ENCODE measurements at regions not wholly inside any gene's neighbourhood (a gene's known extent, or its start where the extent isn't known, plus 50 kb on each side); places are given as distances from the start of the nearest gene placed in this dataset.
"Not testable (repeated sequence)": the region's sequence is repeated elsewhere in the genome, so short reads cannot be mapped to it uniquely, and the experiment has no call there.

- not testable (repeated sequence) for DNase-seq (ENCODE audit: low read depth)
Observed at GRCh38 chr10:61818251-61818650, 83.2 kb upstream of the ARID5B start.

DNA sequence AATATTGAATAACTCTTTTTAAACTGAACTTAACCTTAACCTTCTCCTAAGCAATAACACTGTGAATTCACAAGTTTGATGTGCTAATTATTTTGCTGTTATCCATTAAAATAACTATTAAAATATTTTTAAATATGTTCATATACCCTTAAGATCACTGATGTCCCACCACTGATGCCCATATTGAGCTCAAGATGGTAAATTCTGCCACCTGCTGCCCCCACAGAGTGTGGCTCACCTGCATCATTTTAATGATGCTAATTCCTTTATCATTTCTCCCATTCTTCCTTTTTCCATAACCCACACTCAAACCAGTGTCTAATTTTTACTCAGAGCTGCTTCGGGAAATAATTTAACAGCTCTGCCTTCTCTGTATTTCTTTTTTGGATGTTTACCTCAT, 82.3 kb upstream of the ARID5B start:
- DNase-seq (ENCODE audit: low read depth): no peak

DNA sequence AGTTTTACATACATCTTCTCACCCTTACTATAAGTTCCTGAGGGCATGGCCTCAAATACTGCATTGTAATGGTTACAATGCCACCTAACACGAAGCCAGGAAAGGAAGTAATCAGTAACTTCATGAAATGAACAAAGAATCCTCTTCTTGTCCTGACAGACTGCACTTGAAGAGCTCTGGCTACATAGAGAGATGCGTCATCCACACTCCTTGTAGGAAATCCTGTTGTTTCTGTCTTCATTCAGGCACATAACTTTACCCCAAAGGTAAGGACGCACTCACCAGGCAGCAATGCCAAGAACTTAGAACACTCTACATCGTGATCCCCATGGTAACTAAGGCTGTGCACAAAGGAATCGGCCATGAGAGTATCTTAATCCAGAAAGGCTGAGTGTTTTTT, 80.3 kb upstream of the ARID5B start:
- DNase-seq (ENCODE audit: low read depth): no peak

DNA sequence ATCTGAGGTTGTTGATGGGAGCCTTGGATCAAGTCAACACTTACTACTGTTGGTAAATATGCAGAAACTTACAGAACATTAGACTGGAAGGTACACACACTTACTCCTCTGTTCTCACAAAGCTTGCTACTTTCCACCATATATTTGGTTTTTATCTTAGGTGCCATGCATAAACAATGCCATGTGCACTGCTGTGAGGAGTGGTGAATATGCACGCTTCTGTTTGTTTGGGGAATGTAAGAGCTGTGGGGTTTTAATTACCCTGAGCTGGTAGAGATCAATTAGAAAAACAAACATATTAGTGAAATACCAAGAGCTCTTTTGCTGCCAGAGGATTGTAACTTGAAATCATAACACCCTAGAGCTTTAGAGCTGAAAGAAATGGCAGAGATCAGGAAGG, 79.8 kb upstream of the ARID5B start:
- DNase-seq (ENCODE audit: low read depth): no peak

DNA sequence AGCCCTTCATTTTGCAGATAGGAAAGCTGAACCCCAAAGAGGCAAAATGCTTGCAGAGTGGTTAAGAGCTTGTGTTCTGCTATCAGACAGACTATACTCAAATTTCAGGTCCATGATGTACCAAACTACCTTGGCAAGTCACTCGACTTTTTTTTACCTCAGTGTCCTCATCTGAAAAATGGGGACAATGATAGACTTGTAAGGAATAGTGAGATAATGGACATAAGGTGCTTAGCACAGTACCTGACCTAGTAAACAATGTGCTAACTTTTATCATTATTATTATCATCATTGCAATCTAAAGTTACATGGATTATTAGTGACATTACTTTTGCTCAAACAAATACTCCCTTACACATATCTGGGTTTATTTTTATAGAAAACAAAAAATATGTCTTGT, 79.4 kb upstream of the ARID5B start:
- no peak for DNase-seq (ENCODE audit: low read depth)

- DNase-seq (ENCODE audit: low read depth): no peak
Observed at GRCh38 chr10:61822781-61823230, 78.7 kb upstream of the ARID5B start.

DNA sequence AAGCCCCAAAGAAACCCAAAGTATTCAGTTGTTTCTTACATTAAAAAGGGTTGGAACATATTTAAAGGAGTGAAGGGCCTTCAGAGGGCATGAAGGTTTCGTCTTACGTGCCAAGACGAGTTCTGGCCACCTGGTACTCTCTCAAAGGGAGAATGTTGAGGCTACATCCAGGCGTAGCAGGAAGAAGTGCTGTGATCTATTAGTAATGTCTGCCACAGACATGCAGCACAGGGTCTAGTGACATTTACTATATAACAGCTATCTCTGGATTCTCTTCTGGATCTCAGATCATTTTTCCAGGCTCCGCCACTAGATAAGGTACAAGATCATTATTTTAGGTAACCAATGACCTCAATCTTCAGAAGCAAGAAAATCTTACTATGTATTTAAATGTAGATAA, 76.5 kb upstream of the ARID5B start:
- no peak for DNase-seq (ENCODE audit: low read depth)

GRCh38 chr10:61825628-61826027, 75.9 kb upstream of the ARID5B start:
- no peak for DNase-seq (ENCODE audit: low read depth)

DNA sequence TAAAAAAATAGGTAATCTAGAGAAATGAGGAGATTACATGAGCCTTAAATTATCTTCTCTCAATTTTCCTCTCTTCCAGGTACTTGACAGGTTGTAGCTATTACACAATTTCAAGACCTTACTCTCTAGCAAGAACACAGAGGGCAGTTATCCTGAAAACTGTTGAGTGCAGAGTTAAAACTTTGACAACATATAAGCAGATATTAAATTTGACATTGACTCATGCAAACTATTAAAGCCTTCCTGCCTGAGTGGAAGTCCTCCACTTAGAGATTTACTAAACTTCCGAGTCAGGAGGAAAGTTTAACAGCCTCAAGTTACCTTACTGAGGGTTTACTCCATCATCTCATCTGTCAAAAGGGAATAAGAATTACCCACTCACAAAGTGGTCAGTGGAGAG, 73.5 kb upstream of the ARID5B start:
- DNase-seq (ENCODE audit: low read depth): no peak

DNA sequence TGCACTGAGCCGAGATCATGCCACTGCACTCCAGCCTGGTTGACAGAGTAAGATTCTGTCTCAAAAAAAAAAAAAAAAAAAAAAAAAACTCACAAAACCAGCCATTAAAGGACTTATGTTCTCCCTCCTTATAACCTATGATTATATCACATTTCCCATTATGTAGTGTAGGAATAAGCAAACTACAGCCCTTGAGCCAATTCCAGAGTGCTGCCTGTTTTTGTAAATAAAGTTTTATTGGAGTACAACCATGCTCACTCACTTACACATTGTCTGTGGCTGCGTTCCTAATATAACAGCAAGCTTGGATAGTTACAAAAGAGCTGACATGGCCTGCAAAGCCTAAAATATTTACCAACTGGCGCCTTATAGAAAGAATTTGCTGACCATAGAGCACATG, 72.7 kb upstream of the ARID5B start:
- DNase-seq (ENCODE audit: low read depth): no peak

DNA sequence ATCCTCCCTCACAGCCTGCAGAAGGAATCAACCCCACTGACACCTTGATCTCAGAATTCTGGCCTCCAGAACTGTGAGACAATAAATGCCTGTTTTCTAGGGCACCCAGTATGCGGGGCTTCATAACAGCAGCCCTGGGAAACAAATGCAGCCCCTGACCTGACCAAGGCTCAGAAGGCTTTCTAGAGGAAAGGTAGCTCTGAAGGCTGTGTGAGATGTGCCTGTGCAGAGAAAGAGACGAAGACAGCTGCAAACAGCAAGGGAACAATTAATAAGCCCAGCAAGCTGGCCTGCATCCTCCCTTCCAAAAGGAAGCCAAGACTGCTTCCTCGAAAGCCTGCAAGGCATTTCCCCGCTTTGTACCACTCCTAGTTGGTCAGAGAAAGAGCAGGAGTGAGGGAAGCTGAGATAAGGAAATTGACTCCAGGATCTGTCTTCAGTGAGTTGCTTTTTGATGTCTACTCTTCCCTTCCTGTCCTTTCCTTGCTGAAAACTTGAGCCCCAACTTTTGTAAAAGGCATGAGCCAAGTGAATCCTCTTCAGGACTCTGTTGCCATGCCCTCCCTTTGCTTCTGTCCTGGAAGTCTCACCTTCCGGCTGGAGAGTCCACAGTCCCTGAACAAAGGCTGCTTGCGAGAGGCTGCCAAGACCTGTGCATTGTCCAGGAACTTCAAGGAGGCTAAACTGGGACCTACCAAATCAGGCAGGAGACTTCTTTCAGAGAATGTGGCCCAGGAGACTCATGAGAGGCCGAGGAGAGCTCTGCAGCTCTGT, 71.2 kb upstream of the ARID5B start:
- no peak for DNase-seq (ENCODE audit: low read depth)

DNA sequence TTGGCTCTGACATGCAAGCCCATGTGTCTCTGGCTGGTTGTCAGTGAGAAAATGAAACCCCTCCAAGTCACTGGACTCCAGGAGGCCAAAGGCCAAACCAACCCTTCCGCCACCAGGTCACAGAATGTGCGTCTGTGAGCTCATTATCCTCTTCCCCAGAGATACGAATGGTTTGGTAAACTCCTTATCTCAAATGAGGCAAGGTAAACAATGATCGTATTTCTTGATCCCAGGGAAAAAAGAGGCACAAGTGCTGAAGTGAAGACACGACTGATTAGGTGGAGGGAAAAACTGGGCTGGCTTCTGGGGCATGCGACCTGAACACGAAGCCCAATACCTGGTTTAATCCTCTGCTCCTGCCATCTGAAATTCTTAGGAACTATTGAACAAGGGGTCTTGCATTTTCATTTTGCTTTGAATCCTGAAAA, 70.6 kb upstream of the ARID5B start:
- DNase-seq (ENCODE audit: low read depth): no peak

DNA sequence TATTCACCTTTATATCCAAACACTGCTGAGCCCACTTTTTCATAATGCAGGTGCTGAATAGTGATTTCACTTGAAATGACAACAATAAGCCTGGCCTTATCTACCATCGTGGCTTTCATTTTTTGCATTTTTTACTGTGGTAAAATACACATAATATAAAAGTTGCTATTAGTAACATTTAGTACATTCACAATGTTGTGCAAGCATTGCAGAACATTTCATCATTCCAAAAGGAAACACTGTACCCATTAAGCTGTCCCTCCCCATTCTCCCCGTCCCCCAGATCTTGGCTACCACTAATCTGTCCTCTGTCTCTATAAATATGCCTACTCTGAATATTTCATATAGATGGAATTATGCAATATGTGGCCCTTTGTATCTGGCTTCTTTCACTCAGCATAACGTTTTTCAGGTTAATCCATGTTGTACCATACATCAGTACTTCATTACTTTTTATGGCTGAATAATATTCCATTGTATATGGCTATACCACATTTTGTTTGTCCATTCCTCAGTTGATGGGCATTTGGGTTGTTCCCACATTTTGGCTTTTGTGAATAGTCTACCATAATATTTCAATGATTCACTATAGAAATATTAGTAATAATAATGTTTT, 68.5 kb upstream of the ARID5B start:
- DNase-seq (ENCODE audit: low read depth): peak; percentile 41

- no peak for DNase-seq (ENCODE audit: low read depth)
Observed at GRCh38 chr10:61834519-61834918, 67.0 kb upstream of the ARID5B start.

DNA sequence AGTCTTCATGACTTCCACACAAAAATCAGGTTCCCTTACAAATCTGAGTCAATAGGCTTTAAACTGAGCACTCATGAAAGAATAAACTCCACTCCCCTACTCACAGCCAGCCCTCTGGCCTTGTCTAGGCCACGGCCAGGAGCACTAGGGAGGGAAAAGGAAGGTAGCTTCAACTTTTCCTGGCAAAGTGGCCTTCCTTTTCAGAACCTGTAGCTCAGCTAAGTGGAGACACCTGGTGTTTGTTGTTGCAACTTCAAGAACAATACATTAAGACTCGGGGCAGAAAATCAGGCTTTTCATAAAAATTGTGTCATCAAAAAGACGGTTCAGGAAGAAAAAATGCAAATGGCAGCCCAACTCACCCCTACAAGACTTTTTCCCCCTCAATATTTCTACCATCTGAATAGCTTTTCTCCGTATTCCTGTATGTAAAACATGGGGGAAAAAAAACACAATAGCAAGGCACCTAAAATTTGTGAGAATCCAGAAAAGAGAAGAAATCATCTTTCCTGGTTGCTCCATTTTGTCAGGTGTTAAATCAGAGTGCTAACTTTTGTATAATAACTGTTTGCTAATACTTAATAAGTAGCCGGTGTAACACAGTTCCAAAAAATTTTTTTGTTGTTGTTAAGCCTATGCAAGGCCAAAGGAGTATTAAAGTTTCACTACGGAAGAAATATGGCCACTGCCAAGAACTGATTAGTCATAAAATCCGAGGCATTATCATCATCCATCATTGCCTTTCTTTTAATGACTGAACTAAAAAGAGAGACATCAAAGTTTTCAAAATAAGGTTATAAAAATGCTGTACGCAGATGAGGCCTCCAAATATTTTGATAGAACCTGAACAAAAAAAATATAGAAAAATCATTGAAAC, 66.2 kb upstream of the ARID5B start:
- peak; percentile 79 for DNase-seq (ENCODE audit: low read depth)

DNA sequence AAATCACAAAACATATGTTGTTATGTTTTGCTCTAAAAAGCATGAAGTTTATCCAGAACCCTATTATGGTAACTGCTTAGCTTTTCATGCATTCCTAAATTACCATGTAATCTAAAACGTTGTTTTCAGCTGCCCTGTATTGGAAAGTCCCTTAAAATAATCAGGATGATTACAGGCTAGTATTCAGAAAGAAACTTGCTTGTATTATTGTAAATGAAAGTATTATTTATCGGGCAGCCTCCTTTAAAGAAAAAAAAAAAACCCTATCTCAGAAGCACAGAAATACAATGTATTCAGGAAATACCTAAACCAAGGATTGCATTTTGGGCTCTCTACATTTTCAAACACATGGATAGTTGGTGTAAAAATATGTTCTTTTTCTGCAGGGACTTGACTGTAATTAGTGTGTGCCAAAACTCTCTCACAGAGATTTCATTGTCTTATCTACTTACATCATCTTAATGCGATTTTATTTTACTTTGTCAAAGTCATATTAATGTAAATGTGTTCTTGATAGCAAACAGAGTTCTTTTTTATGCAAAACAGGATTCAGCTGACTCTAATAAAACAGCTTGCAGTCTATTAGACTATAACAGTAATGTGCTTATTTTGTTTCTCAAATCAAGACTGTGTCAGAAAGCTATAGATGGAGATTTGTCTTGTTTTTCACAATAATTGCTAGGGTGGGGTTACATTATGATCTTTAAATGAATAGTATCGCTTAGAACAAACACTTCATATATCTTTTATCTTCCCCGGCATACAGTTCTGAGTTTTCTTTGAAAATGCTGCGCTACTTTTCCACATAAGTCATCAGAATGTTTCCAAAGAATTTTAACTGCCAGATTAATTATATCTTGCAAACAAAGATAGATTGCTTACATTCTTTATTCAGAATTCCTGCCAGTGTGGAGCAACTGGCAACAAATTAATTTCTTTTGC, 65.3 kb upstream of the ARID5B start:
- peak; percentile 26 for DNase-seq (ENCODE audit: low read depth)

DNA sequence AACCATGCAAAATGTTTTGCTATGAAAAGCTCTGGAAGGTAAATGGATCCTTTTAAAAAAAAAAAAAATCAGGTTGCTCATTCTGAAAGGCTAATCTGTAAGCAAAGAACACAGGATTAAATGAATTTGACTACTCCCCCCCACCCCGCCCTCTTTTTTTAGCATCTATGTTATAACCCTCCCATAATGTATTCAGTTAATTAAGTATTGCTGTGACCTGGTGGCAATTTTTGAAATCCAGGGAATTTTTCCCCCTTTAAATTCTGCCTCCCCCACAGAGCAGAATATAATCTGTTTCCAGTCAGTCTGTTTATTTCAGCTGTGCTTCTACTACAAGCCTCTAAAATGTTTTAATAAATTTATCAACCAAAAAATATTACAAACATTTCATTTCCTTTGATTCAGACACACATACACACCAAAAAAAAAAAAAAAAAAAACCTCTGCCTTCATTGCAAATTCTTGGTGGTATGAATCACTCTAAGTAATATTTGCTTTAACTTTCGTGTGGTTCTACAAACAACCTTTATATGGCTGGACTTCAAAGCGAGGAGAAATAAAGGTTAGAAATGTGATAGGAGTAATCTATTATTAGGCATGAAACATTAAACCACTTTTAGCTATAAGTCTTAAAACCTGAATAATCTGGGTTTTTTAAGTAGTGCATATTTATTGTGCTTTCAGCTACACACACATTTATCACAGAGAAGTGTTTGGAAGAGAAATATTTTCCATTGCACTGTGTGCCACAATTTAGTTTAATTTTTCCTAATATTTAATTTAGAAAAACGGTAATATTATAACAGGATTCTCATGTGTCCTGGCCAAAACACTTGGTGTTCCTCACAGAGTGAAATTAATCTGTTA, 64.4 kb upstream of the ARID5B start:
- DNase-seq (ENCODE audit: low read depth): no peak

DNA sequence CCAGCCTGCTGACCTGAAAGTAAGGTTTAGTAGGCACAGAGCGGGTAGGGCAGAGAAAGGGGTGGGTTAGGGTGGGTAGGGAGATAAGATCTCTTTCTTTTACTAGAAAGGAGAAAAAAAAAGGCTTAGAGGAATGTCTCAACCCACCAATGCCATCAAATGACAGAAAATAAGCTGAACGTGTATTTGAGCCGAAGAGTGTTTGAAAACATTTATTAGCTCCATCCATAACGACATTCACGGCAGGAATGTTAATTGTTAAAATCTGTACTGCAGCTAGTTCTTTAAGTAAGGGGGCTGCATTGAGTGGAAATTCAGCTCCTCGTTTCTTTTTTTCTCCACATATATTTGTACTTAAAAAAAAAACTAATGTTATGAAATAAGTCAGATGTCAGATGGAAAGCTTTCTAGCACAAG, 63.7 kb upstream of the ARID5B start:
- peak; percentile 18 for DNase-seq (ENCODE audit: low read depth)

- no peak for DNase-seq (ENCODE audit: low read depth)
Observed at GRCh38 chr10:61839916-61840315, 61.6 kb upstream of the ARID5B start.

DNA sequence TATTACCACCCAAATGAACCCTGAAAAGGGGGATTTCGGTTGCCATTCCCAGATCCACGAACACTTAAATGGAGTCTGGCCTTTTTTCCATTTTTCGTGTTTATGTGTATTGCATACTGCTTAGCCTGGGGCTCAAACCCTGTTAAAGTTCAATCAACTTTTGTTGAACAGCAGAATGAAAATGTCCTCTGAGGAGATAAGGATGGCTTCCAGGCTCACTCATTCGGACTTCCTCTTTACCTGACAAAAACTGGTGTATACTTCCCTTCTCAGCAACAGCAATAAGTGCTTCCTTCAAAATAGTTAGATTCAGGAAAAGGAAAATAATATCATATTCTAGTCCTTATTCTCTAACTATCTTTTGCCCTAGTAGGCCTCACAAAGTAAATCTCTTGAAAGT, 61.1 kb upstream of the ARID5B start:
- DNase-seq (ENCODE audit: low read depth): no peak
